ENCODE measurements at regions not wholly inside any gene's neighbourhood (a gene's known extent, or its start where the extent isn't known, plus 50 kb on each side); places are given as distances from the start of the nearest gene placed in this dataset.
"Not testable (repeated sequence)": the region's sequence is repeated elsewhere in the genome, so short reads cannot be mapped to it uniquely, and the experiment has no call there.

DNA sequence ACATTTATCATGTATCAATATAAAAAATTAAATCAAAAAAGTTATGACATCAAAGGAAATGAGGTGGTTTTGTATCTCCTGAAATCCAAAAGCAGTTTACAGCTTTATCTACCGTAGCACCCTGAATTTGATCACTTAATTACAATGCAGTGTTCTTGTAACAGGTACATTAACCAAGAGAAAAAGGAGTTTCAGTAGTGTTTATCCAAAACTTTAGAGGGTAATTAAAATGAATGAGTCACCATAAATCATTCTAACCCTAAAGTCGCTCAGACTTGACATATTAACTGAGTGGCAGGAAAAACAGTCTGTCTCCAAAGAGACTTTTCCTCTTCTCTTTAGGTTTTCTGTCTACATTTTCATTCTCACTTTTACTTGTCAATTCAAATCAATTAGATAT, 907.6 kb upstream of the EPHA5 start:
- no peak for DNase-seq

DNA sequence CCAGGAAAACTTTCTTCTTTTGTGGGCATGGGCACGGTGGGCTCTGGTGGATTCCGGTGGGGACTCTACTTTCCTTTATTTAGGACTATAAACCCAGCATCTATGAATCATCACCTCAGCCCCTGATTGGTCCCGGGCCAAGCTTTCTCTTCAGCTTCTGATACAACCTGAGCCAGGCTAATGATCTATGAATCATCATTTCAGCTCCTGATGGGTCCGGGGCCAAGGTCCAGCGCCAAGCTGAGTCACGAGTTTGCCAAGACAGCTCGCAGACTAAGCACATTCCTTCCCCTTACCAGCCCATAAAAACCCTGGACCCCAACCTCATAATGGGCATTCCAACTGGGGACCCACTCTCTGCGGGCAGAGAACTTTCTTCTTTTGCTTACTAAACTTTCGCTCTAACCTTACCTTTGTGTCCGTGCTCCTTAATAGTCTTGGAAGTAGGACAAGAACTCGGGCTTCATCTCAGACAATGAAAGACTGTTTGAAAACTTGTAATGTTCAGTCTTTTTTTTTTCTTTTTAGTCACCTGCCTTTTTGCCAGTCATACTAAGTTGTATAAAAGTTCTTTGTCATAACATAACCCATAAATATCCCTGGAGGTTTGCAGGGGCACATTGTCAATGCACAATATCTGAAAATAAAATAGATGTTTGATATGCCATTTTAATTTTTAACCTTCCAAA, 904.9 kb upstream of the EPHA5 start:
- DNase-seq, result no peak

DNA sequence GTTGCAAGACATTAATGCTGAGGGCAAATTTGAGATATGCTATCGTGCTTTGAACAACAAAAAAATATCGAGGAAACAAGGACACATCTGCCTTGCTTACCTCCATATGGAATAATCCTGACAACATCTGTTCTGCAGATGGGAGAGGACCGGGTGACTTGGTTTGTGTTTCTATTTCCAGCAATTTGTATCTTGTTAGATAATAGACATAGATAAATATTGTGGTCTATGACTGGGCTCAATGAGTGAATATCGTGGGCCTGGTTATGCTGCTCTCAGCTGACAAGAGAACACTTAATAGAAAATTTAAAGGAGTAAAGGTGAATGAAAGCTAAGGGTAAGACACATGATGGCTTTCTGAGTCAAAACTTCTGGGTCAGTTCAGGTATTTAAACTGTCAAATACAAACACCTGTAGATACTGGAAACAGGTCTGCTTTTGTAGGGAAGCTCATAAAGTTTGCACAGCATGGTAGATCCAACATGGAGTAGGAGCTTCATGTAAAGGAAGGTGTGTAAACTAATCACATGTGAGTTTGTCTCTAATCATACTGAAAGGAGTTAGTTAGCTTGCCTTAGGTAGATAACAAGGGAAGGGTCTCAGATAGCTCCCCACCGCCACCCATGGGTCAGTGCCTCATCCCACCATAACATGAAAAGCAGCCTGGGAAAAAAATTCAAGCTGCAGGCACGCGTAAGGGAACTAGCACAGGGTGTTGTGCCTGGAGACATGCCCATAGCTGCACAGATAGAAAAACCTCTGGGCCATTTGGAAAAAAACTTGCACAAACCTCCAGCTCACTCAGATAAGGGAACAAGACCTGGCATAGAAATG, 904.1 kb upstream of the EPHA5 start:
- no peak for DNase-seq

DNA sequence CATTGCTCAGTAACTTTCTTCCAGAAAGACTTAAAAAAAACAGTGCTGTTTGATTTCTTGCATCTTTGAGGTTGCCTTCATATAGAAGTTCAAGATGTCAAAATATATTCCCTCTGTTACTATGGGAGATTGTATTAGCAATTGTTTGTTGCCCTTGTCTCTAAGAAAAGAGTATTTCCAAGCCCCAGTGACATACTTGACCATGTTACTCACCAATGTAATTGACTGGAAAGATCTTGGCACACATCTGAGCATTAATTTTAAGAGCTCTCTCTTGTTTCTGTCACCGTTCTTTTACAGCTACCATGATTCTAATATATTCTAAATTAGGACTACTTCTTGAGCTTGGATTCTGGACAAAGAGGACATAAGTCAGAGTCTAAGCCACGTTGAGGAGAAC, 902.7 kb upstream of the EPHA5 start:
- DNase-seq, result no peak

DNA sequence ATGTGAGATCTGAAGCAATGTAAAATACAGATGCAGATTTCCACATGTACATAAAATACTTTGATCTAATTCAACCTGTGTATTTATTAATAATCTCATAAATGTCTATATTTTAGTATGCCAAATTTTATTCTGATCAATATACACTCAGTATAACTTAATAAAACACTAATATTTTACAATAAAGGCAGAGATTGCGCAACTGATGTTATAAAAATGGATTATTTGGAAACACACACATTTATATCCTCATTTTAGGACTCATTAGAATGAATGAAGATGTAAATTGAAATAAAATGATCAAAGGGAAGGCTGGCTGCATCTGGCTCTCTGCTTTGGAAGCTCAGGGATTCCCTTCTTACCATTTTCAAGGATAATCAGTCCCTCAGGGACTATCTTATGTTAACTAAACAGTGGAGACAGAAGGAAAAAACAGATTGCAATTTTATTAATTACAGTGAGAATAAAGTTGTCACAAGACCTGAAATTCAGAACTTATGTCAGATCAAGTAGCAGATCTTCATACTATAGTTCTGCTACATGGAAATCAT, 900.9 kb upstream of the EPHA5 start:
- DNase-seq, result peak; percentile 62

DNA sequence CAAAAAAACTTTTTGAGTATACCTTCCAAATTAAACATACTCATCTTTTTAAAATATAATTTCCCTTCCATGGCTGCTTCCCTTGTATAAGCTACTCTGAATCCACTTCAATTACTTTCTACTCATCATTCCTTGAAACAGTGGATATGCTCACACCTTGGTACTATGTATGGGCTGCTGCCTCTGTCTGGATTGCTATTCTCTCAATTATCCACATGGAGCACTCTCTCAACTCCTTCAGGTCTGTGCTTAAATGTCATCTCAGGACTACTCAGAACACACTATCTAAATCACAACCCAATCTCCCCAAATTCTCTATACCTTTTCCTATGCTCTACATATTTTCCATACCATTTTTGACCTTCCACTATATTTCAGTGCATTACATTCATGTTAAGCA, 898.9 kb upstream of the EPHA5 start:
- peak; percentile 2 for DNase-seq

DNA sequence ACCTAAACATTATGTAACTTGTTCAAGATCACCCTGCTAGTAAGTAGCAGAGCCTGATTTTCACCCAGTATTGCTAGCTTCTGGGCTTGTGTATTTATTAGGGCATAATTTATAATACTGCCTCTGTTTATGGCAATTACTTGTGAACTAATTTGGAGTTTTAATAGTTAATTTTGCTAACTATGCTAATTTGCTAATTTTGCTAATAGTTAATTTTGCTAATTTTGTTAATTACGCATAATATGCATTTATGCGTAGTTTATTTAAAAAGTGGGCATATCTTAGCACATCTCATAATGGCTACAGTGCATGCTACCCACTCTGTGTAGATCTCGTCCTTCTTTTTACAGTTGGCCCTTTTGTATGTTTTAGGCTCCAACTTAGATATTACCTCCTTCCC, 898.1 kb upstream of the EPHA5 start:
- no peak for DNase-seq

DNA sequence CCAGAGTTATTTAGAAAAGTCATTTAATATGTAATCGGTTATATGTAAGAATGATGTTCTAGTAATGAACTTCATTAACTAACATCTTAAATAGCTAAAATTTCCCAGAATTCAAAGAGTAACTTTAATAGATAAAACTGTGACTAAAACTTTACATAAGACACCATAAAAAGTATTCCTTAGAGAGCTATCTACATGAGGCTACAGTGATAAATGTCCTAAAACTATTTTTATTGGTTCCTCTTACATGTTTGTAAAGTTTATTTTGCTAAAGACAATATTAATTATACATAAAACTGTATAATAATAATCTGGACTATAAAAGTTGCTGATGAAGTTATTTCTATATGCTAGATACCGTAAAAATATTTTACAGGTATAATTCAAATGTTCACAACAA, 897.7 kb upstream of the EPHA5 start:
- DNase-seq, result no peak

DNA sequence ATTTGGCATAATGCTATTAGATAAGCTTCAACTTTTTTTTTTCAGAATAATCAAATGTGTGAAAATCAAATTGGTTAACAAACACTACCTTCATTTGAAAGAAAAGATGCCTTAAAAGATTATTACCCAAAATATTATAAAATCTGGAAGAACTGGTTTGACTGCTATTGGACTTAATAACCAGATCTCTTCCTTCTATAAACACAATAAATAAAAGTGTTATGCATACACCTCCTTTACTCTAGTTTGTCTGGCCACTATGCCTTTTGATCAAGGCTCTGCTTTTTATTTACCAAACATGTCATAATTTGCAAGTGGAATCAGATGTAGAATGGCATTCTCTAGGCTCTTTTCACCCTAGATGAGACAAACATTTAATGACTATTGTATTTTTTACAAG, 897.3 kb upstream of the EPHA5 start:
- no peak for DNase-seq

DNA sequence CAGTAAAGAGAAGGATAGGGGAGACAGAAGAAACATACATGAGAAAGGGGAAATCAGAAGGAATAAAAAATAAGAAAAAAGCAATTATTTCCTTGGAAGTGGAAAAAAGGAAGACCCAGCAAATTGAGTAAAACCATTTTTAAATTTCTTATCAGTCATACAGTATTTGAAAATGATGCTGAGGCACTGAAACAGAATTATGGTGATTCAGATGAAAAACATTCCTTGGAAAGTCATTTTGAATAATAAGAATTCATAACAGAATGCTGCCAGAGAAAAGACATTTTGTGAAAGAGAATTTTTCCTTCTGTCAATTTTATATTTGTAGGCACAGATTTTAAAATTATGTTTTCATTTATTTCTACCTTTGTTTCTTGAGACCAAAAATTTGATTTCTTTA, 895.5 kb upstream of the EPHA5 start:
- DNase-seq, result no peak

DNA sequence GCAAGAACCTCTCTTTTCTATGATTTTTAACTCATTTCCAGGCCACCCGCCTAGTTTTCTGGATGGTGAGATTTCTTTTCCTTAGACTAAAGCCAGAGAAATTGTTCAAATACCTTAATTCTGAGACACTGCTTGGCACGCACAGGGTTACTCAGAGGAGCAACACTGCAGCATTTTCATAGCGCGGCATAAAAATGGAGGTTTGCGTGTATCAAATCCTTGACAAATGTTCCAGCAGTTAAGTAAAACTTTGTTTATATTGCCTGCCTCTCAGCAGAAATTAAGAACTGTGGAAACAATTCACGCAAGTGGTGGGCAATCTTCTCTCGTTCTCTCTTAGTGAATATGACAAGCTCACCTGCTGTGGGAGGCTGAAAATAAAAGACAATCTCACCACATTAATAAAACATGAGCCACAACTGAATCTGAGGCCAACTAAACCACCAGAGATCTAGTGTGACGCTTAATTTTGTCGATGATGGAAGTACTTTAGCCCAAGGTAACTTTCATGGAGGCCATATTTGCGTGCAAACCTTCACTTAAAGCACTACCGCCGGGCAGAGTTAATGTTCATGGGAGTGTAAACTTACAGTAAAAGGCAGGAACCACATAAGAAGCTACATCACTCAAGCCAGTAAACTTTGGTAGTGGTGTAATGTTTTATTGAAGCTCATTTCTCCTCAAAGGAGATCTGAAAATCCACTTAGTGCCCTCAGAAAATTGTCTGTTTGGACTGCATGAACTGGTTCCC, 894.8 kb upstream of the EPHA5 start:
- DNase-seq, result no peak

DNA sequence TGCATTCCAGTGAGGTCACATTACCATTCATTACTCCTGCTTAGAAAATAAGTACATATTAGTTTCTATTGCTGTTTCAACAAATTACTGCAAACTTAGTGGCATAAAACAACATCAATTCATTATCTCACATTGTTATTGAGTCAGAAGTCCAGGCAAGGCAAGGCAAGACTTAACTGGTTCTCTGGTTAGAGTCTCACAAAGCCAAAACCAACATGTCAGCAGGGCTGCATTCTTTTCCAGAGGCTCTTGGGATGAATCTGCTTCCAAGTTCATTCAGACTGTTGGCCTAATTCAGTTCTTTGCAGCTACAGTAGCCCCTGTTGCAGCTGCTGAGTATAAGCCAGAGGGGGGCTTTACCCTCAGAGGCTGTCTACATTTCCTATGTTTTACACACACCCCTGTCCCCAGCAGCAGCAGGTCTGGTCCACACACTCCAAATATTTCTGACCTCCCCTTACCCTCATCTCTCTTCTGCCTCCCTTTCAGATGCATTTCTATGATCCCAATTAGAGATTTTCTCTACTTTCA, 892.1 kb upstream of the EPHA5 start:
- no peak for DNase-seq

DNA sequence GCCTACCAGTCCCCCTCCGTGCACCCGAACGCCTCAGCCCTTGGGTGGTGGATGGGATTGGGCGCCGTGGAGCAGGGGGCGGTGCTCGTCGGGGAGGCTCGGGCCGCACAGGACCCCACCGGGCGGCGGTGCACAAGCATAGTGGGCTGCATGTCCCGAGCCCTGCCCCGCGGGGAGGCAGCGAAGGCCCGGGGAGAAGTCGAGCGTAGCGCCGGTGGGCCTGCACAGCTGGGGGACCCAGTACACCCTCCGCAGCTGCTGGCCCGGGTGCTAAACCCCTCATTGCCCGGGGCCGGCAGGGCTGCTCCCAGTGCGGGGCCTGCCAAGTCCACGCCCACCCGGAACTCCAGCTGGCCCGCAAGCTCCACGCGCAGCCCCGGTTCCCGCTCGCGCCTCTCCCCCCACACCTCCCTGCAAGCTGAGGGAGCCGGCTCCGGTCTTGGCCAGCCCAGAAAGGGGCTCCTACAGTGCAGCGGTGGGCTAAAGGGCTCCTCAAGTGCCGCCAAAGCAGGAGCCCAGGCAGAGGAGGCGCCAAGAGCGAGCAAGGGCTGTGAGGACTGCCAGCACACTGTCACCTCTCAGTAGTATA, 891.3 kb upstream of the EPHA5 start:
- not testable (repeated sequence) for DNase-seq

DNA sequence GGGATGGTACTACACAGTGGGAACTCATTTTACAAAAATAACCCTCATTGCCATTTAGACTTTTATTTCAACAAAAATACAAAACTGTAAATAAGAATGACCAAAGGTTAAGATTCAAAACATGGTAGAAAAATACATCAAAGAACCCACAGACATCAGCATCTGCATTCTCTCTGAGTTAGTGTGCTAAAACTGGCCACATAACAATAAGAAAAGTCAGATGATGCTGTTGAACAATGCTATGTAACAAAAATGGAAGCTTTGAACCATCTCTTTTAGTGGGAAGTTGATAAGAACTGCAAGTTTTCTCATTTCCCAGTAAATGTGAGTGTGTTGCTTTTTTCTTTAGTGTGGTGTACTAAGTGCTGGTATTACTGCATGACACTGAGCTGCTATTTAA, 888.4 kb upstream of the EPHA5 start:
- no peak for DNase-seq

DNA sequence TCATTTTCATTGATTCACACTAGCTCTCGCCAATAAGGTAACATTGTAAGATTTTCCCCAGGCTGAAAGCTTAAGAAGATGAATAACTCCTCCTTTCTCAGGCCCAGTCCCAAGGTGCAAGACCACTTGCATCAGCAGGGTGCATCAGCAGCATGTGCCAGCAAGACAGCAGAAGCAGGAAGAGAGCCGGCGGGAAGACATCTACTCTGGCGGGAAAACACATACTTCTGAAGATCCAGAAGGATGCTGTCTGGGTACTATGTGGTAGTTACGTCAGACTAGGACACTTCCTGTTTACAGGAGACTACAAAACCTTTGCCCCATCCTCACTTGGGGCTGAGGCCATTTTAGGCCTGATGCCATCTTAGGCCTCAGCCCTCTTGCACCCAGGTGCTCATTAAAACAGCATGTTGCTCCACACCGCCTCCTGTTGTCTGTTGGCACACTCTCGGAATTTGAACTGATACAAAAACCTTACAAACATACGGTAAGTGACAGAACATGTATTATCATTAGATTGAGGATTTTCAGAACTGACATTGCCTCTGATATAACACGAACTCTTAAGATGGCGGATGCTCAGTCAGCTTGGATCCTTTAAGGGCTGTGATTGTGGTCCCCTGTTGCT, 886.5 kb upstream of the EPHA5 start:
- no peak for DNase-seq

DNA sequence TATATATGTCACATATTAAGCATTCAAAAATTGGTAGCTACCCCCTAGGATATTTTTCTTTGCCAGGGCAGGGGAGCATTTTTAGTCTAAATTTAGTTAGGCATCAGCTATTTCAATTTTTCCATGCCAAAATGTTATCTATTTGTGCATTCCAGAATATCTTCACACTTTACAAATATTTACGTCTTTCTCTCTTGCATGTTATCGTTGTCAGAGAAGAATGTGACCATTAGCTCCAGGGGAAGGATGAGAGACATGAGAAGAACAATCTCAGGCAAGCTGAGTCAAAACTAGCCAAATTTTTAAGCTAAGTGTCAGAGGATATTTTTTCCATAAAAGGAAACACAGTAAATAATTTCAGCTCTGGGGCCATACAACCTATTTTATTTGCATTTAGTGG, 885.0 kb upstream of the EPHA5 start:
- DNase-seq, result no peak

DNA sequence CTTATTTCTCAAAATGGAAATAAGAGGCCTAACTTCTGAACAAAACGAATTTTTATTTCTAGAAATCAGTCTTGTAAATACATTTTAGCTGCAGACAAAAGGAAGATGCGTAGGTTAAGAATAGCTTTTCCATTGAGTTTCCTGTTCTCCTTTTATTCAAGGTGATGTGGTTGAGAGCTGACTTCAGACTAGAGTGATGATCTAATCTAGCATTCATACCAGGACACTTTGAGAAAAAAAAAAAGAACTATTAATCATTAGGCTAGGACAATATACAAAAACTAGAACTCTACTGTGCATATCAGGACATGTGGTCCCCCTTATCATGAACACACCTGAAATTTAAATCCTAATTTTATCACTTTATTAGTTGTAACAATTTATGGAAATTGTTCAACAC, 884.5 kb upstream of the EPHA5 start:
- DNase-seq, result no peak

DNA sequence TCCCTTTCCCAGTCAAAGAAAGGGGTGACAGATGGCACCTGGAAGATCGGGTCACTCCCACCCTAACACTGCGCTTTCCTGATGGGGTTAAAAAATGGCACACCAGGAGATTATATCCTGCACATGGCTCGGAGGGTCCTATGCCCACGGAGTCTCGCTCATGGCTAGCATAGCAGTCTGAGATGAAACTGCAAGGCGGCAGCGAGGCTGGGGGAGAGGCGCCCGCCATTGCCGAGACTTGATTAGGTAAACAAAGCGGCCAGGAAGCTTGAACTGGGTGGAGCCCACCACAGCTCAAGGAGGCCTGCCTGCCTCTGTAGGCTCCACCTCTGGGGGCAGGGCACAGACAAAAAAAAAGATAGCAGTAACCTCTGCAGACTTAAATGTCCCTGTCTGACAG, 875.0 kb upstream of the EPHA5 start:
- DNase-seq, result not testable (repeated sequence)

DNA sequence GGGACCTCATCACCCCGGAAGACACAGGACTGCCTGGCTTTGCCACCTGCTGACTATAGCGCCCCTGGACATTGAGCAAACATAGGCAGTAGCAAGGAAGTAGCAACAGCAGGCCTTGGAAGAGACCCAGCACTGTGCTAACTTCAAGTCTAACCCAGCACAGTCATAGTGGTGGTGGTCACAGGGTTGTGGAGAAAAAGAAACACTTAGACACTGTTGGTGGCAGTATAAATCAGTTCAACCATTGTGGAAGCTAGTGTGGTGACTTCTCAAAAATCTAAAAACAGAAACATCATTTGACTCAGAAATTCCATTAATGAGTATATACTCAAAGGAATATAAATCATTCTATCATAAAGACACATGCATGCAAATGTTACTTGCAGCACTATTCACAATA, 874.0 kb upstream of the EPHA5 start:
- DNase-seq, result no peak

DNA sequence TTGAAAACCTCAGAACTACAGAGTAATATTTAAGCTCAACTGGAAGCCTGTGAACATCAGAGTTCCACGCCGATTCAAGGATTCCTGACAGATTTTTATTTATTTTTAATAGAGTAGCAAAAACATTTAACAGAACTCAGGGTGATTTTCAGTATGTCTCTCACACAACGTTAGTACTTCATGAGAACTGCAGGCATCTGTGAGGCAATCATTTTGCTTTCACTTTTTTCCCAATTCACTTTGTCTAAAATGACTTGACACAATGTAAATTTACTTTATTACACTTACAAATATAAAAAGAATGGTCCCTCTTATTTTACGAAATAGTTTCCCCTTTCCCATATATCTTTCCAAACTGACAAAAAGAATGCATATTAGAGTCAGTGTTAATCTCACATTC, 869.5 kb upstream of the EPHA5 start:
- no peak for DNase-seq

DNA sequence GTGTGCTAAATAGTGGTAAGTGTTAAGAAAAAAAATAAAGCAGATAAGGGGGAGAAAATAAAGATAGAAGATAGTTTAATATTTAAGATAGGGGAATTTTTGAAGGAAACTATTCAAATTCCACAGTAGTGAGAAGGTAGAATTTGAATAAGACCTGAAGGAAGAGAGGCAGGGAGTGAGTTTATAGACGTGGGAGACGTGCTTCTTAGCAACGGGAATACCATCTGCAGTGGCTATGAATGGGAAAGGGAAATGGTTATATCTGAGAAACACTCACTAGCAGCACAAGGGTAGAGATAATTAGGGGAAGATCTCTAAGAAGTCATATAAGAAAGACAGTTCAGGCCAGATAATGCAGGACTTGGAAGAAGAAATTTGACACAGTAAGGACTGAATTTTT, 854.5 kb upstream of the EPHA5 start:
- no peak for DNase-seq

DNA sequence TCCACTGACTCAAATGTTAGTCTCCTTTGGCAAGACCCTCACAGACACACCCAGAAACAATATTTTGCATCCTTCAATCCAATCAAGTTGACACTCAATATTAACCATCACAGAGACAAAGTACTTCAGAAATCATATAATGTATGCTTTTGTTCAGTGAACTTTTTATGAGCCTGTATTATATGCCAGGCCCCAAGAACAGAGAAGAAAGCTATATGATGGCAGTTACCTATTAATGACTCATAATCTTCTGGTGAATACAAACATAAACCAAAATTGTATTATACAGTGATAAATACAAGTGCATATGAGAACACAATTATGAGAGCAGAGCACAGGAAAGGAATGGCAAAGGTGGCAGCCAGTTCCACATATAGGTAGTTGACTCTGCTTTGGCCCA, 852.0 kb upstream of the EPHA5 start:
- no peak for DNase-seq

DNA sequence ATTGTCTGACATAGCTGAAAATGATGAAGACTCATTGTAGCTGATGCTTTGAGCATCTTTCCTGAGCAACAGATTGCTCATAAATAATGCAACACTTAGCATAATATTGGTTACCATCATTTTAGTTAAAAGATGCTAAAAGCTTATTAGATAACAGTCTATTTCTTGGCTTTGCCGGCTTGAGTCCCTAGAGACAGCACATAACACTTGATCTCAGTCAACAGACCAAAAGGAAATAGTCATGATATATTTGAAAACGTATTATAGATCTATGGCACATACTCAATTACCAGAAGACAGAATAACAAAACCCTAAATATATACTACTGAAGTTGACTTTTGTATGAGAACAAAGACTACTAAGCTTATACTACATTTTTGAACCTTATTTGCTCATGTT, 846.7 kb upstream of the EPHA5 start:
- no peak for DNase-seq
